ENCODE measurements at regions not wholly inside any gene's neighbourhood (a gene's known extent, or its start where the extent isn't known, plus 50 kb on each side); places are given as distances from the start of the nearest gene placed in this dataset.

GRCh38 chr9:108478431-108479332, 377.1 kb downstream of the ACTL7B start:
- no peak for TF ChIP-seq YY1 (IDR thresholded peaks at IDR 0.05; ENCODE audit: insufficient read depth, insufficient read length)
- no peak for TF ChIP-seq ZNF274 (IDR thresholded peaks at IDR 0.05; ENCODE audit: low read depth, low read length)

All from NT2/D1 (cell line).